GM18508 (cell line): ENCODE measurements at regions not wholly inside any gene's neighbourhood (a gene's known extent, or its start where the extent isn't known, plus 50 kb on each side); places are given as distances from the start of the nearest gene placed in this dataset.
"Not testable (repeated sequence)": the region's sequence is repeated elsewhere in the genome, so short reads cannot be mapped to it uniquely, and the experiment has no call there.

Experiments
- ATAC-seq: cut with Tn5 transposase; IDR thresholded peaks from one replicate; pipeline ENCODE4 v1.9.1; 2021; ENCODE audit warnings: moderate number of reproducible peaks; ENCODE audit not compliant: insufficient read depth, unreplicated experiment

- ATAC-seq, result no peak
These were observed 491.3 kb downstream of the IRS1 start for GRCh38 chr2:226308323-226308680.

- no peak for ATAC-seq
These were observed 491.9 kb downstream of the IRS1 start for GRCh38 chr2:226307487-226308322.

GRCh38 chr2:226306969-226307368 is 492.7 kb downstream of the IRS1 start:
- no peak for ATAC-seq

- ATAC-seq, result no peak
These were observed 495.3 kb downstream of the IRS1 start for GRCh38 chr2:226304308-226304707.

DNA sequence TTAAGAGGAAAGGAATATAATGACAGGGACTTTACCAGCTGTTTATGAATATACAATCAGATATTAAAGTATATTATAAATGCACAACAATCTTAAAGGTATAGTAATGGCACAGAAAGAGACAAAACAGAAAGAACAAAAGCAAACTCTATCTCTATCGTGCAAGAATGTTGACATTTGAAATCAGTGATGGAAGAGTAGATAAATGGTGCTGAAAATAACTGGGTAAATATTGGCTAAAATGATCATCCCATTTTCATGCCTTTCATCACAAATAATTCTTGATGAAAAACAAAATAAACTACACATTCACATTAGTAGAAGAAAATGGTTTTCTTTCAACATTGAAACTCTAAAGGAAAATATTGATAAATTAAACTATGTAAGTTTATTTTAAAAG is 495.9 kb downstream of the IRS1 start:
- no peak for ATAC-seq

GRCh38 chr2:226300196-226300886 is 499.3 kb downstream of the IRS1 start:
- peak; percentile 79 for ATAC-seq

DNA sequence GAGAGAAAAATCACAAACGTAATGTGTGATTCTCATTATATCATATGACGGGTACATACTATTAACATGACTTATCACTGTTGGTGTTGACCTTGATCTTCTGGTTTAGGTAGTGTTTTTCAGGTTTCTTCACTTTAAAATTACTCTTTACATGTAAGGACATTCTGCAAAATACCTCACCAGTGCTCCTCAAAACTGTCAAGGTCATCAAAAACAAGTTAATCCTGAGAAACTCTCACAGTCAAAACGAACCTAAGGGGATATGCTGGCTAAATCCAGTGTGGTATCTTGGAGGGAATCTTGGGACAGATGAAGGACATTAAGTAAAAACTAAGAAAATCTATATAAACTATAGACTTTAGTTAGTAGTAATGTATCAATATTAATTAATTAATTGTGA is 499.8 kb downstream of the IRS1 start:
- no peak for ATAC-seq

DNA sequence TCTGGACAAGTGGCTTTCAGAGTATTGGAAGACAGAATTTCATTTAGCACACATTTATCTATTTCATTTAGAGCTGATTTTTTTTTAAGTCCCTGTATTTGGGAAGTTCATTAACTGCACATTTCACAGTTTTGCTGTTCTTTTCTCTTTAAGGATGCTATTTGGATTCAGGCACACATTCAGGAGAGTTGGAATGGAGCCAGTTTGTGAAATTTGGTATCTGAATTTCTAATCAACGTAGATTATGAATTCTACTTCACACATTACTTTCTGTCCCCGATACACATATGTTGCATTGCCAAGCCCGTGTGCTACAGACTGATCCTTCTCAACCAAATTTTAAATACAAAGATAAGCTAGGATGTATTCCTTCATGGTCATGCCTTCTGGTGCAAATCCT is 503.9 kb downstream of the IRS1 start:
- ATAC-seq, result no peak

DNA sequence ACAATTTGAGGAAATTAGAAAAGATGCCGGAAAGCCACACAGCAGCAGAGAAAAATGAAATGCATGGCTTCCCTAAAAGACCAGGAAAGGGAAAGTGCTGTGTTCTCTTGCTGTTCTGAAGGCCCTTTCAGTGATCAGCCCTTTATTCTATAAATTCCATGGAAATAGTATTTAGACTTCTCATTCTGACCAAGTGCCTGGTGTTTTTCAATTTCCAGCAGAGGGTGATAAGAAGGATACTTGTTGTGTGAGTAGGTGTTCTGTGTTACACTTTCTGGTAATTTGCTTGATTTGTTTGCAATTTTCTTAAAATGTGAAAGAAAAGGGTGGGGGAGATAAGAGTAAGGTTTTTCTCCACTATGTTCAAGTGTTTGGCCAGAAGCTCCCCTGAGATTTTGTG is 504.5 kb downstream of the IRS1 start:
- no peak for ATAC-seq

DNA sequence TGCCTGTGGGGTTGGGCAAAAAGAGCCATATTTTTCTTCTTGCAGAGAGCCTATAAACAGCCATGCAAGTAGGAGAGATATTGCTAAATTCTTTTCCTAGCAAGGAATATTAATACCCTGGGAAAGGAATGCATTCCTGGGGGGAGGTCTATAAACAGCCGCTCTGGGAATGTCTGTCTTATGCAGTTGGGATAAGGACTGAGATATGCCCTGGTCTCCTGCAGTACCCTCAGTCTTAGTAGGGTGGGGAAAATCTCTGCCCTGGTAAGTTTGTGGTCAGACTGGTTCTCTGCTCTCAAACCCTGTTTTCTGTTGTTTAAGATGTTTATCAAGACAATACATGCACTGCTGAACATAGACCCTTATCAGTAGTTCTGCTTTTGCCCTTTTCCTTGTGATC is 508.3 kb downstream of the IRS1 start:
- not testable (repeated sequence) for ATAC-seq

DNA sequence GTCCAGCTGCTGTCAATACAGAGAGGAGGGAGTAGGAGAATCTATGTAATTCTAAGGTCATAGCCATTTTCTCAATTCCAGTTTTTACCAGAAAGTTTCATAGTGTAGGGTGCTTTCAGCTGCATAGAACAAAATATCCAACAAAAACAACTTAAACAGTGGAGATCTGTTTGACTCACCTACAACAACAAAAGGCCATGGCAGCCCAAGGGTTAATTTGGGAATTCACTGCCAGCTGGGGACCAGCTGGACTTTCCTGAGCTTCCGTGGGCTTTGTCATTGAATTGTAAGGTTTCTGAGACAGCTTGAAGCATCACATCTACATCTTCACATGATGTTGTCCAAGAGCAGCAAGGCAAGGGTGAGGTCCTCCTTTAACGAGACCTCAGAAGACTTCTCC is 512.7 kb downstream of the IRS1 start:
- no peak for ATAC-seq

- ATAC-seq, result no peak
These were observed 515.8 kb downstream of the IRS1 start for GRCh38 chr2:226283796-226284195.

DNA sequence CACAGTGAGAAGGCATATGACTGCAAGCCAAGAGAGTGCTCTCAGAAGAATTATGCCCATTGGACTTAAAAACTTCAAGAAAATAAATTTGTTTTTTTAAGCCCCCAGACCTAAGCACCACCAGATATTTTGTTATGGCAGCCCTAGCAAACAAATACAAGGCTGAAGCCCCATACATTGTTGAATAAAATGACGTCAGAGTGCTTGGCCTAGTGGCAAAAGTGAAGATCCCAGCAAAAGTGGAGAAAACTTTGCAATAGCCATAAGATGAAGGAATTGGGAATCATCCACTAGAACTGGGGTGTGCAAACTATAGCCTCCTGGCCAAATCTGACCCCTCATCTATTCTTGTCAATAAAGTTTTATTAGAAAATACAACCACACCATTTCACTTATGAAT is 517.5 kb downstream of the IRS1 start:
- ATAC-seq, result no peak

GRCh38 chr2:226280136-226280535 is 519.5 kb downstream of the IRS1 start:
- ATAC-seq, result not testable (repeated sequence)

DNA sequence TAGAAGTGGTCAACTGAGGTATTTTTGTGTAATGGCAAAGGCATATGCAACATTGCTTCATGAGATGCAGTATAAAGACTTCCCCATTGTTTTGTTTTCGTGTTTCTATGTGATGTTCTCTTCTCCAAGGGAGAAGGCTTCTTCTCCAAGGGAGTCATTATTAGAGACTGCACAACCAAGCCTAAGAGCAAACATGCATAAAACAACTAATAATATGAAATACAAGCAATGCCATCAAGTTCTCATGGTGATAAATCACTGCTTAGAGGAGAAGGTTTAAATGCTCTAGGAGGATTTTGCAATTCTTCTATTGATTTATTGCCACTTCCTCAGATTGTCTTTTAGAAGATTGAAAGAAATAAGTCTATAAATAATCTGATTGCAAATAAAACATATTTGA is 524.4 kb downstream of the IRS1 start:
- no peak for ATAC-seq

DNA sequence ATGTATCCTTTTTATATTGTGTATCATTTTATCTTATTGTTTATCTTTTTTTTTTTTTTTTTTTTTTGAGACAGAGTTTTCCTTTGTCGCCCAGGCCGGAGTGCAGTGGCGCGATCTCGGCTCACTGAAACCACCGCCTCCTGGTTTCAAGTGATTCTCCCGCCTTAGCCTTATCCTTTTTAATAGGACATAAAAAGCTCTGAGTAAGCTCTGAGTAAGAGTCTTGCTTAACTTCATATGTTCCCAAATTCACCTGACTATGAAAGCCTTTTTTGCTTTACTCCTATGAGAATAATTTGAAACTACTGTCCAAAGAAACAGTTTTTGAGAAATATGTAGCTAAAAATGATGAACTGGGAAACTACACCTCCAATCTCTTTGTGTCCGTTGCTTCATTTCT is 525.5 kb downstream of the IRS1 start:
- ATAC-seq, result no peak

GRCh38 chr2:226273440-226273839 is 526.2 kb downstream of the IRS1 start:
- no peak for ATAC-seq

GRCh38 chr2:226272435-226272834 is 527.2 kb downstream of the IRS1 start:
- no peak for ATAC-seq

DNA sequence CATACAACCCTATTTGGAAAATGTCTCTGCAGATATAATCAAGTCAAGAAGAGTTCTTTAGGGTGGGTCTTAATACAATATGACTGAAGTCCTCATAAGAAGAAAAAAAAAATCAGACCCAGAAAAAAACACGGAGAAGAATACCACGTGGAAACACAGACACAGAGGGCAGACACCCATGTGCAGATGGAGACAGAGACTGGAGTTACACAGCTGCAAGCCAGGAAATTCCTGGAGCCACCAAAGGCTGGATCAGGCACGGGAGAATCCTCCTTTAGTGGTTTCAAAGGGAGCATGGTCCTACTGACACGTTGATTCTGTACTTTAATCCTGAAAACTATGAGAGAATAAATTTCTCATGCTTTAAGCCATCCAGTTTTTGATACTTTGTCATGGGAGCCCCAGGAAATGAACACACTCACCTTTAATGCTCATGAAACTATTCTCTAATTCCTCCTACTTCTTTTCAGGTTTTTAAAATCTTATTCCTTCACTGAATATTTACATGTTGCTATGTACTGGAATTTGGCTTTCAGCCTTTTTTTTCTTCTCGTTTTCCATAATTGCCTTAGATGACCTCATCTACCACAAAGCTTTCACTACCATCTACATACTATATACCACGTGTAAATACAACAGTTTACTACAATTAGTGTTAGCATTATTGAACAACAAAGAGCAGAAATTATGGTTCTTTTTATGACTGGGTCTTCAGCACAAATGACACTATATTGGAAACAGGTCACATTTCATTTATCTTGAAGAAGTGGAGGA is 529.1 kb downstream of the IRS1 start:
- no peak for ATAC-seq

DNA sequence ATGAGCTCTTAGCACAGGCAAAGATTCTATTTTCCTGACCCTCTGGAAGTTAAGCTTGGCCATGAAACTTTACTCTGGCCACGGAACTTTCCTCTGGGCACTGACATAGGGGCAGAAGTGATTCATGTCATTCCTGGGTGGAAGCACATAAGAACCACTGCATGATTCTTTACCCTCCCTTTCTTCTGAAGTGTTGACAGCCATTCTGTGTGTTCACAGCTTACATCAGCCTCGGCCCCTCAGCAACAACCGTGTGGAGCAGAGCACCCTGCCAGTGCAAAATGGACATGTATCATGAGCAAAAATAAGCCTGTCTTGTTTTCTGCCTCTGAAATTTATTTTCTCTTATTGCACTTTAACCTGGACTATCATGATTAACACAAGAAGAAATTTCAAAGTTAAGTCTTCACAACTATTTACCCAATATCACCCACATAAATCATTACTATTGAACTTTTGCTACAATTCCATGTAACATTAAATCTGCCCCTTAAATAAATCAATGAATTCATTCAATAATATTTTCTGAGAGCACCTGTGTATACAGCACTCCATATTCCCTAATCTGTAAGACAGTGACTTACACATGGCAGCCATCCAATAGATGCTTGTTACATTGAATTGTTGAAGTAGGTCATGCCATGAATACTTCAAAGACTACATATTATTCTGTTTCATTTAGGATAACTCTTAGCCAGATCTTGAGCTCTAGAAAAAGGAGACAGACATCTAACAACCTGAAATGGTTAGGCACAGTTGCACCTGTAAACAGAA is 531.9 kb downstream of the IRS1 start:
- ATAC-seq, result no peak
